Astrocyte of the cerebellum (primary cell): ENCODE measurements at regions not wholly inside any gene's neighbourhood (a gene's known extent, or its start where the extent isn't known, plus 50 kb on each side); places are given as distances from the start of the nearest gene placed in this dataset.
"Not testable (repeated sequence)": the region's sequence is repeated elsewhere in the genome, so short reads cannot be mapped to it uniquely, and the experiment has no call there.

ENCODE experiments used
- DNase-seq: peaks from one replicate; pipeline ENCODE4 v3.0.0-alpha.2; 2011; ENCODE audit warnings: low read depth
- H3K4me3 ChIP-seq: 2 replicates; pipeline ENCODE4 v1.5.1; 2011; ENCODE audit warnings: mild to moderate bottlenecking, low read depth, low read length, moderate library complexity
- CTCF ChIP-seq: IDR thresholded peaks from 2 replicates; pipeline ENCODE4 v1.5.1; 2012; ENCODE audit warnings: low read length, low read depth, moderate library complexity, mild to moderate bottlenecking; ENCODE audit errors: missing control alignments
- in situ Hi-C: cut with HindIII; loops from 2 replicates; pipeline ENCODE4 v1.10.0; 2017; ENCODE audit warnings: low sequenced_read_pairs

GRCh38 chr11:16577490-16577889 is 161.0 kb upstream of the C11orf58 start:
- no peak for DNase-seq
- no peak for TF ChIP-seq CTCF
- in situ Hi-C loops = no loop called here
- no peak overlapping the region for H3K4me3 ChIP-seq

- in situ Hi-C loops, H3K4me3 ChIP-seq, DNase-seq: not testable (repeated sequence)
These were observed 163.6 kb upstream of the C11orf58 start for GRCh38 chr11:16574889-16575288.

- no peak overlapping the region for H3K4me3 ChIP-seq
- in situ Hi-C loops = no loop called here
- TF ChIP-seq CTCF = no peak
- no peak for DNase-seq
These were observed 165.5 kb upstream of the C11orf58 start for GRCh38 chr11:16572945-16573344.

GRCh38 chr11:16561150-16561549 is 177.3 kb upstream of the C11orf58 start:
- DNase-seq = no peak
- TF ChIP-seq CTCF = no peak
- no peak overlapping the region for H3K4me3 ChIP-seq
- in situ Hi-C loops = no loop called here

GRCh38 chr11:16558494-16558893 is 180.0 kb upstream of the C11orf58 start:
- H3K4me3 ChIP-seq = no peak overlapping the region
- in situ Hi-C loops = no loop called here
- no peak for DNase-seq
- TF ChIP-seq CTCF = no peak

- in situ Hi-C loops = no loop called here
- H3K4me3 ChIP-seq = no peak overlapping the region
- no peak for DNase-seq
- TF ChIP-seq CTCF = no peak
These were observed 182.5 kb upstream of the C11orf58 start for GRCh38 chr11:16555956-16556355.

- no peak for TF ChIP-seq CTCF
- no peak for DNase-seq
- in situ Hi-C loops = no loop called here
- no peak overlapping the region for H3K4me3 ChIP-seq
These were observed 184.1 kb upstream of the C11orf58 start for GRCh38 chr11:16554361-16554760.
